OCI-LY3 (cell line): ENCODE measurements at regions not wholly inside any gene's neighbourhood (a gene's known extent, or its start where the extent isn't known, plus 50 kb on each side); places are given as distances from the start of the nearest gene placed in this dataset.

Experiments used
- H2AFZ ChIP-seq: fragments of 200-600, 300-600 bp; shearing (Covaris generic); 2 replicates; pipeline ENCODE4 v1.6.0; 2014; ENCODE audit warnings: antibody characterized with exemption, low read depth, low read length
- H3K27ac ChIP-seq: fragments of 200-600, 300-600 bp; sonication (generic); 2 replicates; pipeline ENCODE4 v1.5.1; 2014; ENCODE audit warnings: mild to moderate bottlenecking, low read length, moderate library complexity, mixed read lengths
- H3K27me3 ChIP-seq: fragments of 200-600, 300-600 bp; sonication (generic); 2 replicates; pipeline ENCODE4 v1.6.1; 2014; ENCODE audit warnings: low read depth, low read length, mixed read lengths
- H3K36me3 ChIP-seq: fragments of 200-600, 300-600 bp; sonication (generic); replicated peaks from 2 replicates; pipeline ENCODE3; 2014; ENCODE audit warnings: low read depth, low read length, mixed read lengths
- H3K4me1 ChIP-seq: fragments of 300-600, 200-600 bp; sonication (generic); 2 replicates; pipeline ENCODE4 v1.6.1; 2014; ENCODE audit warnings: low read length, mixed read lengths
- H3K4me2 ChIP-seq: fragments of 200-600, 300-600 bp; sonication (generic); 2 replicates; pipeline ENCODE4 v1.6.1; 2014; ENCODE audit warnings: low read length, mixed read lengths
- H3K4me3 ChIP-seq: fragments of 300-600, 200-600 bp; sonication (generic); 2 replicates; pipeline ENCODE4 v1.5.1; 2014; ENCODE audit warnings: antibody characterized with exemption, mild to moderate bottlenecking, low read length, moderate library complexity
- H3K79me2 ChIP-seq: fragments of 300-600, 200-600 bp; shearing (Covaris generic); 2 replicates; pipeline ENCODE4 v1.6.1; 2014; ENCODE audit warnings: mild to moderate bottlenecking, low read length, mixed read lengths
- H3K9ac ChIP-seq: fragments of 300-600, 200-600 bp; shearing (Covaris generic); 2 replicates; pipeline ENCODE4 v1.6.0; 2014; ENCODE audit warnings: mild to moderate bottlenecking, low read length, moderate library complexity
- H3K9me3 ChIP-seq: fragments of 200-600, 300-600 bp; shearing (Covaris generic); 2 replicates; pipeline ENCODE4 v1.6.1; 2014; ENCODE audit warnings: low read length, mixed read lengths; ENCODE audit not compliant: insufficient read depth
- H4K20me1 ChIP-seq: fragments of 200-600, 300-600 bp; sonication (generic); 2 replicates; pipeline ENCODE4 v1.6.1; 2016; ENCODE audit warnings: low read length, mixed read lengths; ENCODE audit not compliant: insufficient read depth
- EZH2phosphoT487 ChIP-seq: fragments of 200-600 bp; shearing (Covaris generic); IDR thresholded peaks from 2 replicates; pipeline ENCODE4 v1.6.1; 2018; ENCODE audit warnings: antibody characterized with exemption, mixed run types, low read depth
- TF ChIP-seq, protein P1 (sequence below): fragments of 200-600, 300-600 bp; sonication (generic); IDR thresholded peaks from 2 replicates; pipeline ENCODE4 v1.5.1; 2014; ENCODE audit warnings: antibody characterized with exemption, low read length, low read depth

- Histone ChIP-seq H3K4me1 (no peaks in the 10 kb centered on the region), H2AFZ (no peak overlapping the region), H3K9ac (no peak overlapping the region)
Measured at GRCh38 chr9:118594428-118594827, 774.8 kb downstream of the BRINP1 start.

GRCh38 chr9:118595719-118596305, 773.4 kb downstream of the BRINP1 start:
- Histone ChIP-seq H3K4me2 (no peak overlapping the region), H3K4me1 (no peaks in the 10 kb centered on the region), H3K27me3 (no peaks in the 10 kb centered on the region), H3K9ac (no peak overlapping the region), H4K20me1 (no peaks in the 10 kb centered on the region), H3K27ac (no peak overlapping the region), H3K36me3 (no peaks in the 10 kb centered on the region), H3K9me3 (no peaks in the 10 kb centered on the region), H2AFZ (no peak overlapping the region), H3K4me3 (no peak overlapping the region), H3K79me2 (no peaks in the 10 kb centered on the region)
- TF ChIP-seq, protein P1, sequence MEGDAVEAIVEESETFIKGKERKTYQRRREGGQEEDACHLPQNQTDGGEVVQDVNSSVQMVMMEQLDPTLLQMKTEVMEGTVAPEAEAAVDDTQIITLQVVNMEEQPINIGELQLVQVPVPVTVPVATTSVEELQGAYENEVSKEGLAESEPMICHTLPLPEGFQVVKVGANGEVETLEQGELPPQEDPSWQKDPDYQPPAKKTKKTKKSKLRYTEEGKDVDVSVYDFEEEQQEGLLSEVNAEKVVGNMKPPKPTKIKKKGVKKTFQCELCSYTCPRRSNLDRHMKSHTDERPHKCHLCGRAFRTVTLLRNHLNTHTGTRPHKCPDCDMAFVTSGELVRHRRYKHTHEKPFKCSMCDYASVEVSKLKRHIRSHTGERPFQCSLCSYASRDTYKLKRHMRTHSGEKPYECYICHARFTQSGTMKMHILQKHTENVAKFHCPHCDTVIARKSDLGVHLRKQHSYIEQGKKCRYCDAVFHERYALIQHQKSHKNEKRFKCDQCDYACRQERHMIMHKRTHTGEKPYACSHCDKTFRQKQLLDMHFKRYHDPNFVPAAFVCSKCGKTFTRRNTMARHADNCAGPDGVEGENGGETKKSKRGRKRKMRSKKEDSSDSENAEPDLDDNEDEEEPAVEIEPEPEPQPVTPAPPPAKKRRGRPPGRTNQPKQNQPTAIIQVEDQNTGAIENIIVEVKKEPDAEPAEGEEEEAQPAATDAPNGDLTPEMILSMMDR = peak; percentile 31
- no peak for TF ChIP-seq EZH2phosphoT487

More at GRCh38 chr9:118594428-118594827, 774.8 kb downstream of the BRINP1 start:
- H3K4me2 ChIP-seq = no peak overlapping the region
- TF ChIP-seq, protein P1 = no peak
- no peak for TF ChIP-seq EZH2phosphoT487
- H3K27me3 ChIP-seq = no peaks in the 10 kb centered on the region
- H4K20me1 ChIP-seq = no peaks in the 10 kb centered on the region
- no peaks in the 10 kb centered on the region for H3K36me3 ChIP-seq
- no peak overlapping the region for H3K4me3 ChIP-seq
- no peak overlapping the region for H3K27ac ChIP-seq
- H3K79me2 ChIP-seq = no peaks in the 10 kb centered on the region
- no peaks in the 10 kb centered on the region for H3K9me3 ChIP-seq

GRCh38 chr9:118596374-118597015, 772.7 kb downstream of the BRINP1 start:
- no peak overlapping the region for H2AFZ ChIP-seq

DNA sequence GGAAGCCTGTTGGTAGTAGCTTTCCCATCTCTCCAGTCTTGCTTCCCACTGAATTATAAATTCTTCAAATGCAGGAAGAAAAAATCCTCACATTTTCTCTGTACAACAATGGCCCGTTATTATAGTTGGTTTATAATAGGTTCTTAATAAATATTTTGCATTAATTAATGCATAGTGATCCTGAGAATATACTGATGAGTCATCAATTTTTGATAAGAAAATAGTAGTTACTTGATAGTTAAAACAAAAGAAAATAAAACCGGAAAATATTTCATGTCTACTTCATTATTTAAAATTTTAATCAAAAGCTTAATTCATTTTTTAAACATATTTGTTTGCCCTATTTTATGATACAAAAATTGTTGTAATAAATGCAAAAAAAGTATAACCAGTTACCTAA, 762.6 kb downstream of the BRINP1 start:
- TF ChIP-seq, protein P1 = no peak
- no peak for TF ChIP-seq EZH2phosphoT487
- no peak overlapping the region for H3K9ac ChIP-seq
- H3K79me2 ChIP-seq = no peaks in the 10 kb centered on the region
- H3K36me3 ChIP-seq = no peaks in the 10 kb centered on the region
- H4K20me1 ChIP-seq = no peaks in the 10 kb centered on the region
- no peak overlapping the region for H3K4me2 ChIP-seq
- H3K27ac ChIP-seq = no peak overlapping the region
- no peaks in the 10 kb centered on the region for H3K4me1 ChIP-seq
- H3K27me3 ChIP-seq = no peaks in the 10 kb centered on the region
- H2AFZ ChIP-seq = no peak overlapping the region
- H3K4me3 ChIP-seq = no peak overlapping the region
- H3K9me3 ChIP-seq = no peaks in the 10 kb centered on the region

More at GRCh38 chr9:118596374-118597015, 772.7 kb downstream of the BRINP1 start:
- H3K4me1 ChIP-seq = no peaks in the 10 kb centered on the region
- H3K27ac ChIP-seq = no peak overlapping the region
- no peaks in the 10 kb centered on the region for H3K79me2 ChIP-seq
- H3K4me2 ChIP-seq = no peak overlapping the region
- H3K27me3 ChIP-seq = no peaks in the 10 kb centered on the region
- H4K20me1 ChIP-seq = no peaks in the 10 kb centered on the region
- H3K9ac ChIP-seq = no peak overlapping the region
- no peaks in the 10 kb centered on the region for H3K9me3 ChIP-seq
- H3K36me3 ChIP-seq = no peaks in the 10 kb centered on the region
- TF ChIP-seq EZH2phosphoT487 = no peak
- TF ChIP-seq, protein P1 = no peak
- no peak overlapping the region for H3K4me3 ChIP-seq
